DOHH2 (cell line): ENCODE measurements at regions not wholly inside any gene's neighbourhood (a gene's known extent, or its start where the extent isn't known, plus 50 kb on each side); places are given as distances from the start of the nearest gene placed in this dataset.

Experiments
- H3F3A ChIP-seq: fragments of 200-600 bp; sonication (generic), shearing (Covaris generic); 2 replicates; pipeline ENCODE4 v1.6.0; 2016; ENCODE audit warnings: antibody characterized with exemption, mild to moderate bottlenecking; ENCODE audit not compliant: control insufficient read depth, insufficient read depth
- H3K27ac ChIP-seq: fragments of 200-600 bp; sonication (generic); 2 replicates; pipeline ENCODE4 v1.5.1; 2014; ENCODE audit warnings: low read depth, mild to moderate bottlenecking, low read length, moderate library complexity
- H3K27me3 ChIP-seq: fragments of 200-600 bp; sonication (generic); 2 replicates; pipeline ENCODE4 v1.6.1; 2014; ENCODE audit warnings: mild to moderate bottlenecking, low read length, mixed read lengths; ENCODE audit not compliant: control insufficient read depth
- H3K36me3 ChIP-seq: fragments of 200-600 bp; sonication (generic); 2 replicates; pipeline ENCODE4 v1.6.1; 2014; ENCODE audit warnings: mild to moderate bottlenecking, low read length, moderate library complexity, mixed read lengths; ENCODE audit not compliant: control insufficient read depth
- H3K4me1 ChIP-seq: fragments of 200-600 bp; sonication (generic); 2 replicates; pipeline ENCODE4 v1.6.1; 2014; ENCODE audit warnings: mild to moderate bottlenecking, low read length, mixed read lengths; ENCODE audit not compliant: control insufficient read depth
- H3K4me2 ChIP-seq: fragments of 200-600 bp; sonication (generic); 2 replicates; pipeline ENCODE4 v1.6.0; 2014; ENCODE audit warnings: mild to moderate bottlenecking, low read length, moderate library complexity
- H3K4me3 ChIP-seq: fragments of 200-600 bp; sonication (generic); 2 replicates; pipeline ENCODE4 v1.5.1; 2014; ENCODE audit warnings: mild to moderate bottlenecking, low read length, mixed read lengths
- H3K79me2 ChIP-seq: fragments of 200-600 bp; sonication (generic); 2 replicates; pipeline ENCODE4 v1.6.1; 2014; ENCODE audit warnings: mild to moderate bottlenecking, low read length, mixed read lengths; ENCODE audit not compliant: control insufficient read depth
- H3K9me2 ChIP-seq: fragments of 200-600 bp; sonication (generic); replicated peaks from 2 replicates; pipeline ENCODE4 v1.6.1; 2014; ENCODE audit warnings: mild to moderate bottlenecking, low read length, mixed read lengths; ENCODE audit not compliant: control insufficient read depth
- H3K9me3 ChIP-seq: fragments of 200-600 bp; sonication (generic); 2 replicates; pipeline ENCODE4 v1.6.1; 2014; ENCODE audit warnings: antibody characterized with exemption, low read length, mixed read lengths; ENCODE audit not compliant: control insufficient read depth, insufficient read depth
- H4K20me1 ChIP-seq: fragments of 200-600 bp; sonication (generic); 2 replicates; pipeline ENCODE4 v1.6.0; 2014; ENCODE audit warnings: low read depth, mild to moderate bottlenecking, antibody characterized with exemption, low read length, moderate library complexity; ENCODE audit not compliant: control insufficient read depth, insufficient read depth
- CTCF ChIP-seq: fragments of 200-600 bp; sonication (generic); IDR thresholded peaks from one replicate; pipeline ENCODE4 v1.5.1; 2014; ENCODE audit warnings: antibody characterized with exemption, mild to moderate bottlenecking, low read depth, low read length; ENCODE audit not compliant: poor library complexity, severe bottlenecking
- EZH2phosphoT487 ChIP-seq: fragments of 200-600 bp; sonication (generic); IDR thresholded peaks from 2 replicates; pipeline ENCODE4 v1.6.1; 2017; ENCODE audit warnings: borderline replicate concordance, mild to moderate bottlenecking, antibody characterized with exemption, low read length, moderate library complexity, mixed read lengths

GRCh38 chr14:61961369-61961768 is 199.1 kb downstream of the SNAPC1 start:
- no peak for TF ChIP-seq EZH2phosphoT487
- no peaks in the 10 kb centered on the region for H3K9me2 ChIP-seq
- no peak overlapping the region for H3K27ac ChIP-seq
- no peaks in the 10 kb centered on the region for H3K4me1 ChIP-seq
- H4K20me1 ChIP-seq = no peaks in the 10 kb centered on the region
- H3K4me3 ChIP-seq = no peak overlapping the region
- no peaks in the 10 kb centered on the region for H3F3A ChIP-seq
- no peaks in the 10 kb centered on the region for H3K9me3 ChIP-seq
- no peak overlapping the region for H3K4me2 ChIP-seq
- H3K36me3 ChIP-seq = no peaks in the 10 kb centered on the region
- no peaks in the 10 kb centered on the region for H3K27me3 ChIP-seq
- H3K79me2 ChIP-seq = no peaks in the 10 kb centered on the region

GRCh38 chr14:61963926-61964325 is 201.7 kb downstream of the SNAPC1 start:
- Histone ChIP-seq H3K36me3 (no peaks in the 10 kb centered on the region), H3K27me3 (no peaks in the 10 kb centered on the region), H3K9me3 (no peaks in the 10 kb centered on the region), H3K79me2 (no peaks in the 10 kb centered on the region), H3K4me1 (no peaks in the 10 kb centered on the region), H3K4me2 (no peak overlapping the region), H3K27ac (no peak overlapping the region), H4K20me1 (no peaks in the 10 kb centered on the region), H3K4me3 (no peak overlapping the region), H3K9me2 (no peaks in the 10 kb centered on the region), H3F3A (no peaks in the 10 kb centered on the region)
- no peak for TF ChIP-seq CTCF
- TF ChIP-seq EZH2phosphoT487 = no peak

- Histone ChIP-seq H3K9me3 (no peaks in the 10 kb centered on the region), H3K4me1 (no peaks in the 10 kb centered on the region), H3K36me3 (no peaks in the 10 kb centered on the region), H3K27ac (no peak overlapping the region), H3K4me2 (no peak overlapping the region), H3F3A (no peaks in the 10 kb centered on the region), H4K20me1 (no peaks in the 10 kb centered on the region), H3K4me3 (no peak overlapping the region), H3K27me3 (no peaks in the 10 kb centered on the region), H3K79me2 (no peaks in the 10 kb centered on the region), H3K9me2 (no peaks in the 10 kb centered on the region)
- TF ChIP-seq CTCF = no peak
- no peak for TF ChIP-seq EZH2phosphoT487
Observed at GRCh38 chr14:61965030-61965745, 203.0 kb downstream of the SNAPC1 start.

GRCh38 chr14:61968207-61968606 is 206.0 kb downstream of the SNAPC1 start:
- H3K4me3 ChIP-seq = no peak overlapping the region
- no peaks in the 10 kb centered on the region for H3F3A ChIP-seq
- H4K20me1 ChIP-seq = no peaks in the 10 kb centered on the region
- H3K79me2 ChIP-seq = no peaks in the 10 kb centered on the region
- H3K4me1 ChIP-seq = no peaks in the 10 kb centered on the region
- no peak overlapping the region for H3K27ac ChIP-seq
- no peaks in the 10 kb centered on the region for H3K9me3 ChIP-seq
- H3K36me3 ChIP-seq = no peaks in the 10 kb centered on the region
- H3K4me2 ChIP-seq = no peak overlapping the region
- no peak for TF ChIP-seq CTCF
- TF ChIP-seq EZH2phosphoT487 = no peak
- H3K9me2 ChIP-seq = no peaks in the 10 kb centered on the region
- no peaks in the 10 kb centered on the region for H3K27me3 ChIP-seq
